Activated CD4-positive, CD25-positive, alpha-beta regulatory T cell (primary cell): ENCODE measurements at regions not wholly inside any gene's neighbourhood (a gene's known extent, or its start where the extent isn't known, plus 50 kb on each side); places are given as distances from the start of the nearest gene placed in this dataset.
"Not testable (repeated sequence)": the region's sequence is repeated elsewhere in the genome, so short reads cannot be mapped to it uniquely, and the experiment has no call there.

Experiments used
- DNase-seq, 4 experiments: peaks; one replicate each; lab custom pipeline; 2025; lab: John Stamatoyannopoulos, UW

GRCh38 chr5:30479104-30479503, 714.4 kb upstream of the CDH6 start:
- DNase-seq: no peak

GRCh38 chr5:30475429-30475828, 718.1 kb upstream of the CDH6 start:
- DNase-seq: no peak

- no peak for DNase-seq
Measured at GRCh38 chr5:30469691-30470090, 723.8 kb upstream of the CDH6 start.

GRCh38 chr5:30458681-30459080, 734.8 kb upstream of the CDH6 start:
- DNase-seq: no peak

GRCh38 chr5:30455484-30455883, 738.0 kb upstream of the CDH6 start:
- not testable (repeated sequence) for DNase-seq

- no peak for DNase-seq
Measured at GRCh38 chr5:30453168-30453567, 740.3 kb upstream of the CDH6 start.

- DNase-seq: no peak
Measured at GRCh38 chr5:30450153-30450552, 743.3 kb upstream of the CDH6 start.

GRCh38 chr5:30447431-30447830, 746.1 kb upstream of the CDH6 start:
- no peak for DNase-seq

GRCh38 chr5:30446456-30446855, 747.0 kb upstream of the CDH6 start:
- no peak for DNase-seq

GRCh38 chr5:30438785-30439184, 754.7 kb upstream of the CDH6 start:
- DNase-seq: no peak

- DNase-seq: no peak
Measured at GRCh38 chr5:30436691-30437090, 756.8 kb upstream of the CDH6 start.

GRCh38 chr5:30428866-30429407, 764.5 kb upstream of the CDH6 start:
- not testable (repeated sequence) for DNase-seq

- DNase-seq: no peak
Measured at GRCh38 chr5:30414078-30414477, 779.4 kb upstream of the CDH6 start.

- no peak for DNase-seq
Measured at GRCh38 chr5:30413540-30413939, 779.9 kb upstream of the CDH6 start.

GRCh38 chr5:30405821-30406220, 787.7 kb upstream of the CDH6 start:
- no peak for DNase-seq

- no peak for DNase-seq
Measured at GRCh38 chr5:30401479-30402058, 791.9 kb upstream of the CDH6 start.

GRCh38 chr5:30398423-30398822, 795.1 kb upstream of the CDH6 start:
- no peak for DNase-seq

GRCh38 chr5:30392897-30393296, 800.6 kb upstream of the CDH6 start:
- no peak for DNase-seq

- DNase-seq: no peak
Measured at GRCh38 chr5:30390095-30390494, 803.4 kb upstream of the CDH6 start.

- no peak for DNase-seq
Measured at GRCh38 chr5:30387974-30388632, 805.4 kb upstream of the CDH6 start.

- DNase-seq: no peak
Measured at GRCh38 chr5:30385754-30386153, 807.7 kb upstream of the CDH6 start.

GRCh38 chr5:30384171-30384570, 809.3 kb upstream of the CDH6 start:
- DNase-seq: no peak

- no peak for DNase-seq
Measured at GRCh38 chr5:30380228-30380627, 813.3 kb upstream of the CDH6 start.

- DNase-seq: no peak
Measured at GRCh38 chr5:30376848-30377247, 816.6 kb upstream of the CDH6 start.
